HG03060 (cell line): ENCODE measurements at regions not wholly inside any gene's neighbourhood (a gene's known extent, or its start where the extent isn't known, plus 50 kb on each side); places are given as distances from the start of the nearest gene placed in this dataset.
"Not testable (repeated sequence)": the region's sequence is repeated elsewhere in the genome, so short reads cannot be mapped to it uniquely, and the experiment has no call there.

ENCODE experiments used
- ATAC-seq: cut with Tn5 transposase; IDR thresholded peaks from one replicate; pipeline ENCODE4 v1.9.1; 2021; ENCODE audit warnings: low read depth, moderate number of reproducible peaks; ENCODE audit not compliant: unreplicated experiment

DNA sequence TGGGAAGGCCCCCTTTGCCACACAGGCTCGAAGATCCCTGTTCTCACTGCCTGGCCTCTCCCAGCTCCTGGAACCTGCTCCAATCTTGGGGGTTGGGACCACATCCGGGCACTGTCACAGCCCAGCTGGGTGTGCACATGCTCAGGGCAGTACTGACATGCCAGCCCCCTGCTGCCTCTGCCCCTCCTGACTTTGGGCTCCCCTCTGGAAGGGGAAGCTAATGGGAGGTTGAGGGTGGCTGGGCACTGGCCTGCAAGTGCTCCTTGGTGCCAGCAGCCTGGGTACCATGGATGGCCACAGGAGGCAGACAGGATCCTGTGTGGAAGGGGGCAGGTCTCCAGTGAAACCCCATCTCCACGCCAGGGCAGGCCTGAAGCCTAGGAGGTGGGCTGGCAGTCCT lies 126.1 kb upstream of the NOL4 start:
- ATAC-seq = no peak

DNA sequence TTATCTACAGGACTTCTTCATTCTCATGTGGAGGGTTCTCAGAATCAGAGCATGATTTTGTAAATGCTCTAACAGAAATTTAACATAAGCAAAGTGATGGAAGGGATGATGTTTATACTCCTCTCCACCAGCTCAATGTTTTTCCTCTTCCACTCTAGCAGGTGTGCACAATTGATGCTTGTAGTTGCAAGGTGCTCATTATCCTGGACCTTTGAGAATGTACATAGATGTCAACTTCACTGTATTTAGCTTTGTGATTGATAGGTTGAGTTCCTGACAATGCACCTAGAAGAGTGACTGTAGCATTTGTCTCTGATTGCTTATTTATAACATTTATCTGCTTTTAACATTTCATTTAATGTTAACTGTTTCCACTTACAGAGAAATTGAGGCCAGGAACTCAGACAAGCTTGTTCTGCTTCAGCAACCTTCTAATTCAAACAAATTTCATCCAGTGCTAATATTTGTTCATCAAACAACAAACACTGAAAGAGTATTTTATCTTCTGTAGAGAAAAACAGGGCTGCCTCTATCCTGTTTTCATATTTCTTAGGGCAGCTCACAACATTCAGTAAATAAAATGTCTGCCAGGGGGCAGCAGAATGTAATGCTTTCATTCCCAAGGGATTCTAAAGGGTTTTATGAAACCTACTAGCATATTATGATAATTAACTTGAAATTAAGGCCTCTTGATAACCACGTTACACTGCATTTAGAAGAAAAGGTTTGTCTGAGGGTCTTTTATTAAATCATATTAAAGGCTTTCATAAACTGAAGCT lies 127.9 kb upstream of the NOL4 start:
- ATAC-seq = no peak

DNA sequence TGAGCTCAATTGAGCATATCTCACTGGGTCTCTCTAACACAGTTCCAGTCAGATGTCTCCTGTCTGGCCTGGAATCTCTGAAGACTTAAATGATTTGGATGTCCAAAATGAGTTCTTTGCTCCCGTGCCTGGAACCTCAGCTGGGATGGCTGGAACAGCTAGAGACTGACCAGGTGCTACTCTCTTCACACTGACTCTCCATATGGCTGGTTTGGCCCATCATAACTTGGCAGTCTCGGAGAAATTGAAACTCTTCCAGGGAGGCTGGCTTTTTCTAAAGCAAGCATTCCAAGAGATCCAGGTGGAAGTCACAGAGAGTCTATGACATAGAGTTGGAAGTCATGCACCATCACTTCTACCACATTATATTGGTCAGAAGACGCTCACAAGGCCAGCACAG lies 129.6 kb upstream of the NOL4 start:
- no peak for ATAC-seq

DNA sequence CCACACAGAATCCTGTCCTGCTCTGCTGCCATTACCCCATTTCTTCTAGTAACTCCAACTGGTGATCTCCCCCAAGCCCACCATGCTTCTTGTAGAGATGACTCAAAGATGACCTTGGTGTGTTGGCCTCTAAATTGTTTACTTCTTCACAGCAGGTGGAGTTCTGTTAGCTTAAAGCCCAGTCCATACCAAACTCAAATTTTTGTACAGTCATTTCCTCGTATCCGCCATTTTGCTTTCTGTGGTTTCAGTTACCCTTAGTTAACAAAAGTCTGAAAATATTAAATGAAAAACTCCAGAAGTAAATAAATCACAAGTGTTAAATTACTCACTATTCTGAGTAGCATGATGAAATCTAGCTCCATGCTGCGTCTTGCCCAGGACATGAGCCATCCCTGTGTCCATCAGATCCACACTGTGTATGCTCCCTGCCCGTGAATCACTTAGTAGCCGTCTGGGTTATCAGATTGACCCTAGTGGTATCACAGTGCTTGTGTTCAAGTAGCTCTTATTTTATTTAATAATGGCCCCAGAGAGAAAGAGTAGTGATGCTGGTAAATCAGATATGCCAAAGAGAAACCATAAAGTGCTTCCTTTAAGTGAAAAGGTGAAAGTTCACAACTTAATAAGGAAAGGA lies 133.3 kb upstream of the NOL4 start:
- no peak for ATAC-seq

DNA sequence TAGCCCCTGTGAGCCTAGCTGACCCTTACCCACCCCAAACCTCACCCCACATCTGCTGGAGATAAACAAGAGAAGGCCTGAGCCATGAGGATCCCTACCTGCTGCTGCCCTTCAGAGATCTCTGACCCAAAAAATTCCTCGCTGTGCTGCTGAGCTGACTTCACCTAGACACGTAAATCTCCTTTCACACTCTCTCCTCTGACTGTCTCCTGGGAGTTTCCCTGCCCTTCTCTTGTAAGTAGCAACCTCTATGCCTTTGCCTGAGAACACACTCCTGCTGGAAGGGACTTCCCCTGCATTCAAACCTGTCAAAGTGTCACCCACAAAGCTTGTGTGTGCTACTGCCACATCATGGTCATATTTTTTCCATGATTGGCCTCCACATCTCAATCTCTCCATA lies 134.2 kb upstream of the NOL4 start:
- peak; percentile 88 for ATAC-seq

DNA sequence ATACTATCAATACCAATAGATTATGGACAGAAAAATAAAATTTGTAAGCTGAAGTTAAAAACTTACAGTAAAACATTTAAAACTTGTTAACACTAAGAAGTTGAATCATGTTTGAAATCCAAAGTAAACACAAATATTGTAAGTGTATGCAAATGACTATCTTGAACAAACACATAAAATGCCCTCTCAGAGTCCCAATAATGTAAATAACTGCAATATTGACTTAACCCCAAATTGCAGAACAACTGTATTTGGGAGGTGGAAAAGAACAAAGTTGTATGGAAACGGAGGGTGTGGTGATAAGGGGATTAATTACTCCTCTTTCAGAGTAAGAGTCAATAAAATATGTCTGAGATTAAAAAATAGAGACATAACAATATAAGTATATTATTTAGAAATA lies 140.0 kb upstream of the NOL4 start:
- no peak for ATAC-seq

DNA sequence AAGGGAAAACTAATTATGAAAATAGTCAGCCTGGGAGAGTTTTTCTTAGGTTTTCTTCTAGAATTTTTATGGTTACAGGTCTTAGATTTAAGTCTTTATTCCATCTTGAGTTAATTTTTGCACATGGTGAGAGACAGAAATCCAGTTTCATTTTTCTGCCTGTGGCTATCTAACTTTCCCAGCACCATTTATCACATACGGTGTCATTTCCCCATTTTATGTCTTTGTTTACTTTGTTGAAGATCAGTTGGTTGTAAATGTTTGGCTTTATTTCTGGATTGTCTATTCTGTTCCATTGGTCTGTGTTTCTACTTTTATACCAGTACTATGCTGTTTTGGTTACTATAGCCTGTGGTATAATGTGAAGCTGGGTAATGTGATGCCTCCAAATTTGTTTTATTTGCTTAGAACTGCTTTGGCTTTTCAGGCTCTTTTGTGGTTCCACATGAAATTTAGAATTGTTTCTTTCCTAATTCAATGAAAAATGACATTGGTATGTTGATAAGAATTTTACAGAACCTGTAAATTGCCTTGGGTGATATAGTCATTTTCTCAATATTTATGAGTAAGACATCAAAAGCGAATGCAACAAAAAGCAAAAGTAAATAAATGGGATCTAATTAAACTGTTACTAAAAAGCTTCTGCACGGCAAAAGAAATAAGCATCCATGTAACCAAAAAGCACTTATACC lies 146.1 kb upstream of the NOL4 start:
- ATAC-seq = no peak

DNA sequence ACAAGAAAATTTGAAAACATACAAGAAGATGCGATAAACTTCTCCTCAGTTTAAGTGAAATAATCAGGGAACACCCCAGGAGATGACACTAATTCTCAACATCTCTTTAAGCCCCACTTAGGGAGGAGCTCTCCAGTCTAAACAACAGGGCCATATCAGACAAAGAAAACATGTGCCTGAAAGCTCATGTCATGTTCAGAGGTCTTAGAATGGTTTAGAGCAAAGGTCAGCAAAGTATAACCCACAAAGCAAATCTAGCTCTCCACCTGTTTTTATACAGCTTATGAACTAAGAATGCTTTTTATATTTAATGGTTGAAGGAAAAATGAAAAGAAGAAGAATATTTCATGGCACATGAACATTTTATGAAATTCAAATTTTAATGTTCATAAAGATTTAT lies 155.6 kb upstream of the NOL4 start:
- no peak for ATAC-seq

DNA sequence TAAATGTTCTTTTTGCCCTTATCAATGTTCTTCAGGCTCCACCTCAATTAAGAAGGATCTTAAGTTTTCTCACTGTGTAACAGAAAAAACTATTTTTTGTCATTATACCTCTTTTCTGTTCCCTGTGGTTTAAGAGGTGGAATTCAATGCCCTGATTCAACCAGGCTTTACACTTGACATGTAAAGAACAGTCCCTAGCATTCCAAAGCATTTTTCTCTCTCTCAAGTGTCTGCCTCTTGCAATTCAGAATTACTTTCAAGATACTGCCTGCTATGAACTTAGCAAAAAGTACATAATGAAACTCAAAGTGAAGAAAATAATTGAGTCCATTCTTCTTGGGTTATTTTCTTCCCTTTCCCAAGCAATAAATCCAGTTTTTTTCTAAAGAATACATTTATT lies 160.6 kb upstream of the NOL4 start:
- ATAC-seq = no peak

DNA sequence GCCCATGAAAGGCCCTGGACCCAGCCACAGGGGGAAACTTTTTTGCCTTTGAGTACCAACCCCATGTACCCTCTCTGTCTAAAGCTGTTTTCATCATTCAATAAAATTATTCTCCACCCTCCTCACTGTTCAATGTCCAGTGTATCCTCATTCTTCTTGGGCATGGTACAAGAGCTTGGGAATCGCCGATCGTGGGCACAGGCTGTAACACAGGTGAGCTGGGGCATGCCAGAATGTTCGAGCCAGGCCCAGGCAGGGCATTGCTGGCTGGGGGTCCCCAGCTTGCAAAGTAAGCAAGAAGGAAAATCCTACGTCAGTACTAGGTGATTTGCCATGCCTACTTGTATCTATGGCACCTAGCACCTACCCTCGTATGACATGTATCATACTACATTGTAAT lies 162.1 kb upstream of the NOL4 start:
- no peak for ATAC-seq

DNA sequence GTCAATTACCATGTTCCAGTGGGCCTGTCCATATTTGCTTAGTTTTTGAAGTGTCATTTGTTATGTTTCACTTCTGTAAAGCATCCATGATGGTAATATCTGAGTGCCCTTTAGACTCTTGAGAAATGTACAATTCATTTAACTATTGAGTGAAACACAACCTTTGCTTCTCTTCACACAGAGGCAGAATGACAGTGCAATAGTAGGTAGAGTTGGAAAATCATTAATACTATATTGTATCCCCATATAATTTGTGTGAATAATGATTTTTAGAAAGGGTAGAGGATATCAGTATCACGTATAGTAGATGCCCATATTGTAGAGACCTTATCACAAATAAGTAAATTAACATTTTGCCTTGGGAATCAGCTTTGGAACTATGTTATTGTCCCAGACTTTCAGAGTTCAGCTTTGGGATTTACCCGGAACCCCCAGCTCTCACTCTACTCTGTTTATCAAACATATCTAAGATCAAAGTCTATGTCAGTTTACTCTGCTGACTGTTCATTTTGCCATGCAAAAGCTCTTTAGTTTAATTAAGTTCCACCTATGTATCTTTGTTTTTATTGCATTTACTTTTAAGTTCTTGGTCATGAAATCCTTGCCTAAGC lies 172.7 kb upstream of the NOL4 start:
- no peak for ATAC-seq

DNA sequence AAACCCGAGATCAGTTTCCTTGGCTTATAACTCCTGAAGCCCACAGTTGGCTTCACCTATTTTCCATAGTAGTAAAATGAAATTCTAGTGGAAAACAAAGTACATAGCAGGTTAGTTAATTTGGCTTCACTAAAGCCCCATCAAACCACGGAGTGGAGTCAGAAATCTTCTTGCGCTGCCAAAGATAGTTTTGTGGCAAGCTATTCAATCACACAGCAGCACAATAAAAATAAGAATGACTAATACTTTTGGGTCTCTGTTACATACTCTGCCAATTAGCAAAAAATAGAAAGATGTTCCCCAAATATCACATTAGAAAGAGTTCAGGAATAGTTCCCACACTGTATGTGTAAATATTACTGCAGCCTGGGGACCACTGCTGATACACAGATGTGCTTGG lies 175.2 kb upstream of the NOL4 start:
- no peak for ATAC-seq

DNA sequence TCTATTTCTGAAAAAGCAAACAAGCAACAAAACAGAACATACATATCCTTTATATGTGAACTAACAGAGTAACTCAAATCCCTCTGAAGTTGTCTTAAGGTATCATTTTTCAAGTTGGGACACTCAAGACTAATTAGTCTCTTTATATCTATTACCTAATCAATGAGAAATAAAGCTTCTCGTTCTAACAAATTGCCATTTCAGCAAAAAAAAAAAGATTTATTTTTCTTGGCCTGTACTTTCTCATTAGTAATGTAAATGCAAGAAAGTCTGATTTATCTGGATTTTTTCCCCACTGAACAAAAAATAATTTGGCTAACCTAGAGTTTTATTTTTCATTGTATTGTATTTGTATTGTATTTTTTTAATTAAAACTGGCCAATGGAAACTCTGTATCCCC lies 176.1 kb upstream of the NOL4 start:
- no peak for ATAC-seq

DNA sequence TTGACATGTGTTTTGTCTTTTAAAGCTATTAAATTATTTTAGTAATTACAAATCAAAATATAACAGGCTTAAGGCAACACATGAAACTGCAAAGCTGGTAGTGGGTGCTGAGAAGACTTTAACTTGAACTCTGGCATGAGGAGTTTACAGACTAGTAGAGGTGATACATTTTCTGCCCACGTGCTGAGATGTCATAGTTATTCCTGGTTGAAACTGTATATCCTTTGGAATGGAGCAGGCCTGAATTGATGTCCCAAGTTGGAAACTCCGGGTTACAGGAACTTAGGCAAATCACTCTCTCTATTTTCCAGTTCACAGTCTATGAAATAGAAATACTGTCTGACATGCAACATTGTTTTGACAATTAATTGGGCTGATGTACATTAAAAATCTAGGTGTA lies 177.1 kb upstream of the NOL4 start:
- no peak for ATAC-seq

DNA sequence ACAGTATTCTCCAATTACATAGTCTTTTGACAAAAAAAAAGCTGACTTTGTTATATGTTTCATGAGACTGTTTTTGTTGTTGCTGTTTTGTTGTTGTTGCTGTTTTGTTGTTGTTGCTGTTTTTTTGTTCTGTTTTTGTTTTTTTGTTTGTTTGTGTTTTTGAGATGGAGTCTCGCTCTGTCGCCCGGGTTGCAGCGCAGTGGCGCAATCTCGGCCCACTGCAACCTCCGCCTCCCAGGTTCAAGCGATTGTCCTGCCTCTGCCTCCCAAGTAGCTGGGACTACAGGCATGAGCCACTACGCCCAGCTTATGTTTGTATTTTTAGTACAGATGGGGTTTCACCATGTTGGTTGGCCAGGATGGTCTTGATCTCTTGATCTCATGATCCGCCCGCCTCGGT lies 182.8 kb upstream of the NOL4 start:
- ATAC-seq = not testable (repeated sequence)

DNA sequence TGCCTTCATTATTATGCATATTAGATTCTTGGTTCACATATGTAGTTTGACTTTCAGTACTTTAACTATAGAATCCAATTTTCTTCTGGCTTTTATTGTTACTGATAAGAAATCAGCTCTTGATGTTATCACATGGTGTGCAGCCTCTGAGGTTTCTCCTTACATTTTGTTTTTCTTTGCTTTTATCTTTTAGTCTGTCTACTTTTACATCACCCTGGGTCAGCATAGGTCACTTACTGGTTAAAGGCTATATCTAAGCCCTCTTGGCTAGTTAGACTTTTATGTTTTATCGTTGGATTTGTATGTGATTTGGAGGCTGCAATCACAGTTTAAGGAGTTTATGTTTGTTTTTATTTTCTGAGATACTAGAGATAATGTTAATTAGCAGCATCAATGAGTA lies 187.2 kb upstream of the NOL4 start:
- ATAC-seq = no peak

DNA sequence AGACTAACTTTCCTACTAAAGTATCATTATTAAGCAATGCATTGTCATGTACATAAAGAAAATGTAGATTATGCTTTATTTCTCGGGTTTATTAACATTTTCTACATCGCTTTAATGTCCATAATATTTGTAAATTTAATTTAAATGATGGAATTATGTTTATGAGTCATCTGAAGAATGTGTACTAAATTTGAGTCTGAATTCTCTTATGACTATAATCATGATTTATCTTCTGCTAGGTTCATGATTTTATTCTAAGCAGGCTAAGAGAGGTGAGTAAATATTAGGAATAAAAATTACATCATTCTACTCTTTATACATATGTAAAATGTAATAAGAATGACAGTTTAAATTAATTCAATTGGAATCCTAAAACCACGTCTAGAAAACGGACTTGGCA lies 206.3 kb upstream of the NOL4 start:
- ATAC-seq = no peak

DNA sequence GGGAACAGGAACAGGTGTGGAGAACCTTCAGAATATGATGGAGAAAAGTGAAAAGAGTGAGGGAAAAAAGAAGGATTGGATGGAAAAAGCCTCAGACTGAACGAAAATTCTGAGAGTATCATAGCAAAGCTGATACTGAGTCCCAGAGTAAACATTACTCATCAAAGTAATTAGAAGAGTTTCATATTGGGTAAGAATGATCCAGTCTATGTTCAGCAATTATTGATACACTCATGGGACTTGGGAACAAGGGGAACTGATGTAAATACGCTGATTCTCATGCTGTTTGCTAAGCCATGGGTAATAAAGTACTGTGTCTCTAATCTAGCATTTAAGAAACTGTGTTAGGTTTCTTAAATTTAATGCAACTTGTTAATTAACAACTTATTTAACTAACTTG lies 219.9 kb upstream of the NOL4 start:
- ATAC-seq = no peak

DNA sequence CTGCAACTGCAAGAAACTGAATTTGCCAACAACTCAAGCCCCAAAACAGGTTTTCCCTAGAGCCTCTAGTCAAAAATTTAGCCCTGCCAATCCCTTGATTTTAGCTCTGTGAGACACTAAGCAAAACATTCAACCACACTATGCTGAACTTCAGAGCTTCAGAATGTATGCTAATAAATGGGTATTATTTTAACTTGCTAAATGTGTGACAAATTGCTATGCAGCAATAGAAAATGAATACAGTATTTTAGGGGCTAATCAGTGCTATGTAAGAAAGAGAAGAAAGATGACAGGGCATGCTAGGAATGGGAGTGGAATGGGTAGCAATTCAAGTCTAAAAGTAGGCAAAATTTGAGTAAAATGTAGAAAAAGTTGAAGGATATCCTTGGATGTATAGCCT lies 223.9 kb upstream of the NOL4 start:
- ATAC-seq = no peak

DNA sequence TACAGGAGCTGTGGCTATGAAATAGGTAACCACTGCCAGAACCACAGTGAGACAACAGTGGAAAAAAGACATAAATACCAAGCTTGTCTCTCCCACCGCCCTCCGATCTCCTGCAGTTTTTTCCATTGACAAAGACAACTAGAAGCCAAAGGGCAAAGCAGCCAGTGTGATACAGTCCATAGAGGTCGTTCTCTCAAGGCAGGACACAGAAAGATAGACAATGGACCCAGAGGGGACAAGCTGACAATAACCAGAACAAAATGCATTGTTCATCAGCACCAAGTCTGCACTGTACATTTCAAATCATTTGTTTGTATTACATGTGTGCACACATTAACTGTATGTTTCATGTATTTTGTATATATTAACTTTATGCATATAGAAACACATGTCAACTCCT lies 233.0 kb upstream of the NOL4 start:
- no peak for ATAC-seq

DNA sequence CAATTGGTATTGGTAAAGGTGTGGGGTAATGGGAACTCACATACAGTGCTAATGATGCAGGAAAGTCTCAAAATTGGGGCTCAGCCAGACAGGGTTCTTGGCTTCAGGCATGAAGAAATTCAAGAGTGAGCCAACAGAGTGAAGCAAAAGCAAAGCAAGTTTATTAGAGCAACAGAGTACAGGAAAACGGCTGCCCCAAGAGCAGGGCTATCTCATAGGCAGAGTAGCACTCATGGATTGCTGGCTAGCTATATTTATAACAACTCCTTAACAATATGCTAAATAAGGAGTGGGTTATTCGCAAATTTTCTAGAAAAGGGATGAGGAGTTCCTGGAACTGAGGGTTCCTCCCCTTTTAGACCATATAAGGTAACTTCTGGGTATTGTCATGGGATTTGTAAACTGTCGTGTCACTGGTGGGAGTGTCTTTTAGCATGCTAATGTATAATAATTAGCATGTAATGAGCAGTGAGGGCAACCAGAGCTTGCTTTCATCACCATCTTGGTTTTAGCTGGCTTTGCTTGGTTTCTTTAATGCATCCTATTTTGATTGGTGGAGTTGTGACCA lies 233.8 kb upstream of the NOL4 start:
- no peak for ATAC-seq
